A172 (cell line): ENCODE measurements at regions not wholly inside any gene's neighbourhood (a gene's known extent, or its start where the extent isn't known, plus 50 kb on each side); places are given as distances from the start of the nearest gene placed in this dataset.
"Not testable (repeated sequence)": the region's sequence is repeated elsewhere in the genome, so short reads cannot be mapped to it uniquely, and the experiment has no call there.

ENCODE experiments used
- DNase-seq: peaks from one replicate; pipeline ENCODE4 v3.0.0-alpha.2; 2015; ENCODE audit warnings: low spot score

GRCh38 chr4:132683957-132684356, 465.1 kb upstream of the PCDH10 start:
- DNase-seq: no peak

- DNase-seq: peak; percentile 25
These were observed 458.1 kb upstream of the PCDH10 start for GRCh38 chr4:132691026-132691425.

GRCh38 chr4:132691668-132692067, 457.4 kb upstream of the PCDH10 start:
- DNase-seq: peak; percentile 45

- no peak for DNase-seq
These were observed 454.3 kb upstream of the PCDH10 start for GRCh38 chr4:132694775-132695174.

GRCh38 chr4:132697505-132697904, 451.6 kb upstream of the PCDH10 start:
- not testable (repeated sequence) for DNase-seq

GRCh38 chr4:132707955-132708354, 441.1 kb upstream of the PCDH10 start:
- DNase-seq: no peak

GRCh38 chr4:132709056-132709455, 440.0 kb upstream of the PCDH10 start:
- no peak for DNase-seq

- no peak for DNase-seq
These were observed 438.1 kb upstream of the PCDH10 start for GRCh38 chr4:132710971-132711370.

GRCh38 chr4:132737344-132737743, 411.8 kb upstream of the PCDH10 start:
- DNase-seq: no peak

GRCh38 chr4:132759199-132759780, 389.8 kb upstream of the PCDH10 start:
- no peak for DNase-seq

GRCh38 chr4:132763465-132763864, 385.6 kb upstream of the PCDH10 start:
- no peak for DNase-seq

- no peak for DNase-seq
These were observed 381.2 kb upstream of the PCDH10 start for GRCh38 chr4:132767901-132768300.

GRCh38 chr4:132770776-132771175, 378.3 kb upstream of the PCDH10 start:
- DNase-seq: no peak

GRCh38 chr4:132792310-132792709, 356.8 kb upstream of the PCDH10 start:
- DNase-seq: no peak

GRCh38 chr4:132797856-132798255, 351.2 kb upstream of the PCDH10 start:
- DNase-seq: no peak

- DNase-seq: no peak
These were observed 339.6 kb upstream of the PCDH10 start for GRCh38 chr4:132809298-132810032.

GRCh38 chr4:132813061-132813460, 336.0 kb upstream of the PCDH10 start:
- not testable (repeated sequence) for DNase-seq

GRCh38 chr4:132818091-132818490, 331.0 kb upstream of the PCDH10 start:
- no peak for DNase-seq

- DNase-seq: no peak
These were observed 325.7 kb upstream of the PCDH10 start for GRCh38 chr4:132823419-132823818.

- no peak for DNase-seq
These were observed 324.3 kb upstream of the PCDH10 start for GRCh38 chr4:132824761-132825160.

GRCh38 chr4:132827522-132827921, 321.6 kb upstream of the PCDH10 start:
- no peak for DNase-seq

GRCh38 chr4:132838244-132838643, 310.9 kb upstream of the PCDH10 start:
- no peak for DNase-seq

- DNase-seq: no peak
These were observed 310.0 kb upstream of the PCDH10 start for GRCh38 chr4:132839070-132839469.

- DNase-seq: no peak
These were observed 289.2 kb upstream of the PCDH10 start for GRCh38 chr4:132859929-132860328.
